ENCODE measurements at regions not wholly inside any gene's neighbourhood (a gene's known extent, or its start where the extent isn't known, plus 50 kb on each side); places are given as distances from the start of the nearest gene placed in this dataset.

DNA sequence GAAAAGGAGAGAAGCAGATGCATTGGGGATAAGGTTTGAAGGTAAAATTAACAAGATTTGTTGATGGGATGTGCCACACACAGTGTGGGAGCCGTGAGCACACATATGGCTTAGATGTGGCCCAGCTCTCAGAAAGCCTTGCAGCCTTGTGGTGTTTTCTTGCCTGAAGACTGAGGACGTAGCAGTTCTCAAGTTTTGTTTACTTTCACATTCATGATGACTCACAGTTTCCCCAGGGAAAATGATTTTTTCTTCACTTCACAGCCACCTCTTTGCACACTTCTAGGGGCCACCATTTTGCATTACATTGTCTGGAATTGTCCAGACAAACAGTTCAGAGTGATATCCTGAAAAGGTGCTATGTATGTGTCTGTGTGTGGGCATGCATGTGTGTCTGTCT, 126.2 kb downstream of the BASP1 start (continued):
- TF ChIP-seq NR1H2 (CRISPR knock-in tag; IDR thresholded peaks at IDR 0.05) (no peak), SAFB2 (IDR thresholded peaks at IDR 0.05; ENCODE audit: borderline replicate concordance, low read depth, low read length, severe bottlenecking) (no peak), JUN (IDR thresholded peaks at IDR 0.05; ENCODE audit: borderline replicate concordance, low read depth, low read length) (peak; percentile 68), JUN (CRISPR knock-in tag; IDR thresholded peaks at IDR 0.05; ENCODE audit: borderline replicate concordance) (no peak), NFATC3 (IDR thresholded peaks at IDR 0.05) (peak; percentile 81; the same call in 1 of the 2 replicates)

DNA sequence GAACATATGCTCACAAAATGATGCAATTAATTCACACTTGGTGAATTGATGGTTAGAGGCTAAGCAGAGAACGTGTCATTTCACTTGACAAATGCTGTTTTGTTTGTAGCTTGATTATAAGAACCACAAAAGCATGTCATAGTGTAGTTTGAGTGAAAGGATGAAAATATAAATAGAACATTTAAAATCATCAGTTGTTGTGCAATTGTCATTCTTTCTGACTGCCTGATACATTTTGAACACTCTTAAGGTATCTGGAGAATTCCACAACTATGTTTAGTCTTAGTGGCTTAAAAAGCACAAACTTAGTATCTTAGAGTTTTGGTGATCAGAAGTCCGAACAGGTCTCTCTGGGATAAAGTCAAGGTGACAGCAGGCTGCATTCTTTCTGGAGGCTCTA, 129.4 kb downstream of the BASP1 start:
- Histone ChIP-seq H3K4me3 (no peak overlapping the region), H3K27ac (ENCODE audit: extremely low read depth, low read depth, low read length) (no peak overlapping the region), H3K9me1 (ENCODE audit: control insufficient read depth, insufficient read depth, low read length) (no peaks in the 10 kb centered on the region), H3K4me2 (ENCODE audit: insufficient read depth, low read length) (no peak overlapping the region), H3K36me3 (ENCODE audit: control insufficient read depth, insufficient read depth, low read length) (no peaks in the 10 kb centered on the region), H3K9ac (ENCODE audit: insufficient read depth in 1 of 2, low read depth in 2 of 2, low read length in 2 of 2) (no peak overlapping the region), H3K79me2 (ENCODE audit: control insufficient read depth, insufficient read depth, low read length) (no peaks in the 10 kb centered on the region), H2AFZ (ENCODE audit: low read depth, low read length) (no peak overlapping the region), H4K20me1 (replicated peaks; ENCODE audit: control insufficient read depth, insufficient read depth, low read length) (no peaks in the 10 kb centered on the region; the same call in 1 of the 2 replicates), H3K9me3 (replicated peaks; ENCODE audit: control insufficient read depth, insufficient read depth, low read depth, low read length) (no peaks in the 10 kb centered on the region), H3K27me3 (ENCODE audit: control insufficient read depth in 2 of 2, insufficient read depth in 2 of 2, low read length in 2 of 2) (no peaks in the 10 kb centered on the region), H3K4me1 (replicated peaks in 1 of 2; ENCODE audit: control insufficient read depth in 2 of 2, insufficient read depth in 2 of 2, low read length in 2 of 2) (no peaks in the 10 kb centered on the region; a peak in 1 of 5 replicates)
- no peak for ATAC-seq
- CTCF ChIA-PET (ENCODE audit: low intra/inter-chr PET ratio) = no interaction called here
- intact Hi-C loops (cut with micrococcal nuclease) (no loop called here), in situ Hi-C loops (cut with MboI) (no loop called here)
- BruUV-seq (replicated peaks) = no TSS peak
- TF ChIP-seq FOXJ2 (tag; IDR thresholded peaks at IDR 0.05) = no peak
- POLR2A ChIA-PET = no interaction called here
- FAIRE-seq = no peak
- 2% methylated on average over 2 of the region's 2 CpGs for WGBS (ENCODE audit: insufficient coverage, low coverage, missing lambda C conversion rate)
- no peak for DNase-seq (ENCODE audit: extremely low read depth in 1 of 4, low spot score in 3 of 4)

Measured in K562 (cell line).